HEK293 (cell line): ENCODE measurements at regions not wholly inside any gene's neighbourhood (a gene's known extent, or its start where the extent isn't known, plus 50 kb on each side); places are given as distances from the start of the nearest gene placed in this dataset.

Experiments used
- ZIC2 ChIP-seq: fragments of 450-650 bp; formaldehyde crosslinking; IDR thresholded peaks from 2 replicates; pipeline ENCODE4 v1.5.1; 2016; ENCODE audit warnings: missing biosample characterization, missing genetic modification characterization
- ZNF621 ChIP-seq: fragments of 450-650 bp; formaldehyde crosslinking; IDR thresholded peaks from 2 replicates; pipeline ENCODE4 v1.5.1; 2017; ENCODE audit warnings: missing biosample characterization, missing genetic modification characterization
- ZNF768 ChIP-seq: fragments of 450-650 bp; formaldehyde crosslinking; IDR thresholded peaks from 2 replicates; pipeline ENCODE4 v1.5.1; 2018; ENCODE audit warnings: missing biosample characterization, mild to moderate bottlenecking, missing genetic modification characterization
- TF ChIP-seq, protein P1 (sequence below): fragments of 450-650 bp; formaldehyde crosslinking; IDR thresholded peaks from 2 replicates; pipeline ENCODE4 v1.5.1; 2016; ENCODE audit warnings: missing biosample characterization, missing genetic modification characterization
- TF ChIP-seq, protein P2 (sequence below): fragments of 450-650 bp; formaldehyde crosslinking; IDR thresholded peaks from 2 replicates; pipeline ENCODE4 v1.5.1; 2016; ENCODE audit warnings: missing biosample characterization, missing genetic modification characterization

DNA sequence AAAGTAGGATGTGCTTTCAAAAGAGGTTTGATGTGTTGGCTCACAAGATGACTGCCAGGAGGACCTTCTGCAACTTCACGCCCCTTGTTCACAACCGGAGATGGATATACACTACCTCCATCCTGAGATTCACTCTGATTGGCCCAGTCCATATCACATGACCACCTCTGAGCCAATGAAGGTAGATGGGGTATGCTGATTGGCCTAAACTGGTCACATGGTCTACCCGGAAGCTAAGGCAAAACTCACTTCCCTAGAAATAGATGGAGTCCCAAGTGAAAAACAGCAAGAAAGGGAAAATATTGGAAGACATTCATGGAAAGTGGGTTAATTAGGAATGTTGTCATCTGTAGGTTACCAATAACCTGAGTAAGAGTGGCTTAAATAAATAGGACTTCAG lies 119.7 kb upstream of the MRI1 start:
- TF ChIP-seq, protein P1, sequence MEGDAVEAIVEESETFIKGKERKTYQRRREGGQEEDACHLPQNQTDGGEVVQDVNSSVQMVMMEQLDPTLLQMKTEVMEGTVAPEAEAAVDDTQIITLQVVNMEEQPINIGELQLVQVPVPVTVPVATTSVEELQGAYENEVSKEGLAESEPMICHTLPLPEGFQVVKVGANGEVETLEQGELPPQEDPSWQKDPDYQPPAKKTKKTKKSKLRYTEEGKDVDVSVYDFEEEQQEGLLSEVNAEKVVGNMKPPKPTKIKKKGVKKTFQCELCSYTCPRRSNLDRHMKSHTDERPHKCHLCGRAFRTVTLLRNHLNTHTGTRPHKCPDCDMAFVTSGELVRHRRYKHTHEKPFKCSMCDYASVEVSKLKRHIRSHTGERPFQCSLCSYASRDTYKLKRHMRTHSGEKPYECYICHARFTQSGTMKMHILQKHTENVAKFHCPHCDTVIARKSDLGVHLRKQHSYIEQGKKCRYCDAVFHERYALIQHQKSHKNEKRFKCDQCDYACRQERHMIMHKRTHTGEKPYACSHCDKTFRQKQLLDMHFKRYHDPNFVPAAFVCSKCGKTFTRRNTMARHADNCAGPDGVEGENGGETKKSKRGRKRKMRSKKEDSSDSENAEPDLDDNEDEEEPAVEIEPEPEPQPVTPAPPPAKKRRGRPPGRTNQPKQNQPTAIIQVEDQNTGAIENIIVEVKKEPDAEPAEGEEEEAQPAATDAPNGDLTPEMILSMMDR: no peak
- TF ChIP-seq ZNF621 (no peak), ZIC2 (tag by site-specific recombination) (no peak), ZNF768 (tag by site-specific recombination) (no peak)
- TF ChIP-seq, protein P2, sequence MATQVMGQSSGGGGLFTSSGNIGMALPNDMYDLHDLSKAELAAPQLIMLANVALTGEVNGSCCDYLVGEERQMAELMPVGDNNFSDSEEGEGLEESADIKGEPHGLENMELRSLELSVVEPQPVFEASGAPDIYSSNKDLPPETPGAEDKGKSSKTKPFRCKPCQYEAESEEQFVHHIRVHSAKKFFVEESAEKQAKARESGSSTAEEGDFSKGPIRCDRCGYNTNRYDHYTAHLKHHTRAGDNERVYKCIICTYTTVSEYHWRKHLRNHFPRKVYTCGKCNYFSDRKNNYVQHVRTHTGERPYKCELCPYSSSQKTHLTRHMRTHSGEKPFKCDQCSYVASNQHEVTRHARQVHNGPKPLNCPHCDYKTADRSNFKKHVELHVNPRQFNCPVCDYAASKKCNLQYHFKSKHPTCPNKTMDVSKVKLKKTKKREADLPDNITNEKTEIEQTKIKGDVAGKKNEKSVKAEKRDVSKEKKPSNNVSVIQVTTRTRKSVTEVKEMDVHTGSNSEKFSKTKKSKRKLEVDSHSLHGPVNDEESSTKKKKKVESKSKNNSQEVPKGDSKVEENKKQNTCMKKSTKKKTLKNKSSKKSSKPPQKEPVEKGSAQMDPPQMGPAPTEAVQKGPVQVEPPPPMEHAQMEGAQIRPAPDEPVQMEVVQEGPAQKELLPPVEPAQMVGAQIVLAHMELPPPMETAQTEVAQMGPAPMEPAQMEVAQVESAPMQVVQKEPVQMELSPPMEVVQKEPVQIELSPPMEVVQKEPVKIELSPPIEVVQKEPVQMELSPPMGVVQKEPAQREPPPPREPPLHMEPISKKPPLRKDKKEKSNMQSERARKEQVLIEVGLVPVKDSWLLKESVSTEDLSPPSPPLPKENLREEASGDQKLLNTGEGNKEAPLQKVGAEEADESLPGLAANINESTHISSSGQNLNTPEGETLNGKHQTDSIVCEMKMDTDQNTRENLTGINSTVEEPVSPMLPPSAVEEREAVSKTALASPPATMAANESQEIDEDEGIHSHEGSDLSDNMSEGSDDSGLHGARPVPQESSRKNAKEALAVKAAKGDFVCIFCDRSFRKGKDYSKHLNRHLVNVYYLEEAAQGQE (tag by site-specific recombination): no peak
